GM13977 (cell line): ENCODE measurements at regions not wholly inside any gene's neighbourhood (a gene's known extent, or its start where the extent isn't known, plus 50 kb on each side); places are given as distances from the start of the nearest gene placed in this dataset.

ENCODE experiments used
- DNase-seq: peaks from one replicate; pipeline ENCODE4 v3.0.0; 2012; ENCODE audit warnings: low spot score
- in situ Hi-C: fragments of 300-500 bp; cut with MboI; formaldehyde crosslinking; loops from one replicate; pipeline ENCODE4 v1.12.0; 2022; ENCODE audit warnings: low sequenced_read_pairs, low pct_unique_long_range_greater_than_20kb, mixed read lengths, inconsistent platforms; ENCODE audit not compliant: unreplicated experiment
- TF ChIP-seq, protein P1 (sequence below): IDR thresholded peaks from 2 replicates; pipeline ENCODE4 v1.5.1; 2012; ENCODE audit warnings: mild to moderate bottlenecking, control low read depth; ENCODE audit not compliant: insufficient read depth; ENCODE audit errors: extremely low read depth, missing control alignments

DNA sequence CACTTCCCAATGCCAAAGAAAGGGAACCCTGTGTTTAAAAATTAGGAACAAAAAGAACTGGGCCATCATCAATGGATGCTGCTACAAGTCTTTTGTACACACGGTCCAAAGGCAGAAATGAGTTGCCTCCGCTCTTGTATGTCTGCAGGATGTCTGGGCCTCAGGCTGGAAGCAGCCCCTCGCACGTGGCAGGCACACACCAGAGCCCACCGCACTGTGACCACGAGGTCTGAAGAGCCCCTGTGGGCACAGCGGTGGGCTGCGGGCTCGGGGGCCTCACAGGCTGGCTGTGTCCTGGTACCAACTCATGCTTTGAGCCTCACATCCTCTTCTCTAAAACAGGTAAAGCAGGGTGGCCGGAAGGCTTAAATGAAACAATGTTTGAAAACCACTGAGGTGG is 309.3 kb downstream of the C16orf95 start:
- TF ChIP-seq, protein P1, sequence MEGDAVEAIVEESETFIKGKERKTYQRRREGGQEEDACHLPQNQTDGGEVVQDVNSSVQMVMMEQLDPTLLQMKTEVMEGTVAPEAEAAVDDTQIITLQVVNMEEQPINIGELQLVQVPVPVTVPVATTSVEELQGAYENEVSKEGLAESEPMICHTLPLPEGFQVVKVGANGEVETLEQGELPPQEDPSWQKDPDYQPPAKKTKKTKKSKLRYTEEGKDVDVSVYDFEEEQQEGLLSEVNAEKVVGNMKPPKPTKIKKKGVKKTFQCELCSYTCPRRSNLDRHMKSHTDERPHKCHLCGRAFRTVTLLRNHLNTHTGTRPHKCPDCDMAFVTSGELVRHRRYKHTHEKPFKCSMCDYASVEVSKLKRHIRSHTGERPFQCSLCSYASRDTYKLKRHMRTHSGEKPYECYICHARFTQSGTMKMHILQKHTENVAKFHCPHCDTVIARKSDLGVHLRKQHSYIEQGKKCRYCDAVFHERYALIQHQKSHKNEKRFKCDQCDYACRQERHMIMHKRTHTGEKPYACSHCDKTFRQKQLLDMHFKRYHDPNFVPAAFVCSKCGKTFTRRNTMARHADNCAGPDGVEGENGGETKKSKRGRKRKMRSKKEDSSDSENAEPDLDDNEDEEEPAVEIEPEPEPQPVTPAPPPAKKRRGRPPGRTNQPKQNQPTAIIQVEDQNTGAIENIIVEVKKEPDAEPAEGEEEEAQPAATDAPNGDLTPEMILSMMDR: no peak
- DNase-seq: no peak
- in situ Hi-C loops: no loop called here

DNA sequence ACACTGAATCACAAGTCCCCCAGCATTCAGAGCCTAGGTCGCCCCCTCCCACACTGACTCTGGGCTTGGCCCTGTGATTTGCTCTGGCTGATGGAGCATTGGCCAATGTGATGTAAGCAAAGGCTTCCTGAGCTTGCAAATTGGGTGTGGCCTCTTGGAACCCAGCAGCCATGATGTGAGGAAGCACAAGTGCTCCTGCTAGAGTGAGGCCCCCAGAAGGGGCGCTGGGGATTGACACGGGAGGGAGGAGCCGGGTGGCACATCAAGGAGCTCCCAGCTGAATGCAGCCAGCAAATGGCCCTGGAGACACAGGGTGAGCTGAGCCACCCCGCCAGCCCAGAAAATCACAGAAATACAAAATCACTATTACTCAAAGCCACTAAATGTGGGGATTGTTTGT is 308.5 kb downstream of the C16orf95 start:
- no peak for DNase-seq
- TF ChIP-seq, protein P1: no peak
- in situ Hi-C loops: no loop called here

DNA sequence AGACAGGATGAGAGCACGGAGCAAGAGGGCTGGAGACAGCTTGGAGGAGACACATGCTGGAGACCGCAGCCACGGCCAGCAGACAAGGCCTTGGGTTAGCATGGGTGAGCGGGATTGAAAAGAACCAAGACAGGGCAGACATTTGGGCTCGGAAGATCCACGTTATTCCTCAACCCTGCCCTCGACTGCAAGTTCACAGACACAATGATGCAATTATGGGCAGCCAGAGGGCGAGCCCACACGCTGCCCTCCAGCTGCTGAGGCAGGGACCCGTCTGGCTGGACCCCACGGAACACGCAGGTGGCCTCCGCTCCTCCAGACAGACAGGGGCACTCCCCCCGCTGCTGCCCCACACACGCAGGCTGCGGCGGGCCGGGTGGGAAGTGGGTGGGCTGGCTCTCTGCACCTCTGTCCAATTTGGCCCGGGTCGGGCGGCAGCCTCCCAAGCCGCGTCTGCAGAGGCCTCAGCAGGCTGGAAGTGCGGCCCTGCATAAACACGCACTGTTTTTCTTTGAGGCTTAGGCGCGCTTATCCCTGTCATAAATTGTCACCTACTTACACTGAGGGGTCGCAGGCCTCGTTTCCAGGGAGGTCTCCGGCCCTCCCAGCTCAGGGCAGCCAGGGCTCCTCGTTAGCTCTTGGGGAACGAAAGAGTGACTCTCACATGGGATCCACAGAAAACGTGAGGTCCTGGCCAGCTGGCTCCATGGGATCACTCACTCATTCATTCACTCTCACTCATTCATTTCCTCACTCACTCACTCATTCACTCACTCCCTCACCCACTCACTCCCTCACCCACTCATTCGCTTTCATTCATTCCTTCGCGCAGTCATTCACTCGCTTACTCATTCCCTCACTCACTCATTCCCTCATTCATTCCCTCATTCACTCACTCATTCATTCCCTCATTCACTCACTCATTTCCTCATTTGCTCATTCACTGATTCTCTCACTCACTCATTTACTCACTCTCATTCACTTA is 303.9 kb downstream of the C16orf95 start:
- in situ Hi-C loops: no loop called here
- TF ChIP-seq, protein P1: no peak
- DNase-seq: no peak

DNA sequence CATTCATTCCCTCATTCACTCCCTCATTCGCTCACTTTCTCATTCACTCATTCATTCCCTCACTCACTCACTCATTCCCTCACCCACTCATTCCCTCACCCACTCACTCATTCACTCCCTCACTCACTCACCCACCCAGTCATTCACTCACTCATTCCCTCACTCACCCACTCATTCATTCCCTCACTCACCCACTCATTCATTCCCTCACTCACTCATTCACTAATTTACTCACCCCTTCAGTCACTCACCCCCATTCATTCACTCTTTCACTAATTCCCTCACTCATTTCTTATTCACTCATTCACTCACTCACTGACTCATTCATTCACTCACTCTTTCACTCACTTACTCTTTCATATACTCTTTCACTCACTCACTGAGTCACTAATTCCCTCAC is 303.1 kb downstream of the C16orf95 start:
- DNase-seq: no peak
- TF ChIP-seq, protein P1: no peak
- in situ Hi-C loops: no loop called here

DNA sequence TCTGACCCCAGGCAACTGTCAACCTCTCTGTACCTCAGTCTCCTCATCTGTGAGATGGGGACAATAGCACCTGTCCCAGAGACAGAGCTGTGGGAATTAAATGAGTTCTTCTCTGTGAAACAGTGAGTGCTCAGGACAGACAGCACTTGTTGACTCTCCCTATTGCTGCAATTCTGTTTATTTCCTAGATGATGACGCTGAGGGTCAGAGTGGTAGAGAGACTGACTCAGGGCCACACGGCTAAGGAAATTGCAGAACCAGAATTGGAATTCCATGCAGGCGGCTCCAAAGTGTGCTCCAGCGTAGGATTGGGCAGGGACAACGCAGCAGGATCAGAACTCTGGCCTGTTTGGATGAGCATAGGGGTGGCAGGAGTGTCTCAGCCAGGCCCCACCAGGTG is 302.2 kb downstream of the C16orf95 start:
- TF ChIP-seq, protein P1: no peak
- DNase-seq: no peak
- in situ Hi-C loops: no loop called here

DNA sequence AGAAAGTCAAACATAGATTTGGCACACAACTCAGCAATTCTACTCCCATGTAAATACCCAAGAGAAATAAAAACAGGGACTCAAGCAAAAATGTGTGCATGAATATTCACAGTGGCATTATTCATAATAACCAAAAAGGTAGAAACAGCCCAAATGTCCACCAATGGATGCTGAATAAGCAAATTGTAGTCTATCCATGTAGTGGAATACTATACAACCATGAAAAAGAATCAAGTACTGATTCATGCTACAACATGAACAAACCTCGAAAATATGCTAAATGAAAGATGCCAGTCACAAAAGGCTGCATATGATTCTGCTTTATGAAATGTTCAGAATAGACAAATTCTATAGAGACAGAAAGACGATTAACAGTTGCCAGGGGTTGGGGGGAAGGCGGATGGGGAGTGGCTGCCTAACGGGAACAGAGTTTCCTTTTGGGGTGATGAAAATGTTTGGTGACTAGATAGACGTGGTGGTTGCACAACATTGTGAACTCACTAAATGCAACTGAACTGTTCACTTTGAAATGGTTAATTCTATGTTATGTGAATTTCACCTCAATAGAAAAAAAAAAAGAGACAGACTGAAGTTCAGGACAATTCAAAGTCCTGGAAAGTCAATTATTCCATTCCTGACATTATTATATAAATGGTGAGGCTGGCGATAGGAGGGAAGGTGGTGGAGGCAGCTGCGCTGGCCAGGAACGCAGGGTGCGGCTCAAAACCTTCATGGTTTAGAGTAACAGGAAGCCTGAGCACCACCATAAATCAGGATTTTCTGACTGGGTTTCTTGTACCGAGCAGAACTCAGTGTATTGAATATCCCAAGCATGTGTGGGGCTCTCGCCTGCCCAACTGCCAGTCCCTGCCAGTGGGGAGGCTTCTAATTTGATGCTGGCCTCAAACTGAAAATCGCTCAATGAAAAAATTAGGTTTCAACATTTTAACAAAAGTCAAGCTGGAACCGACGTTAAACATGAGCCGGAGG is 300.9 kb downstream of the C16orf95 start:
- no peak for DNase-seq
- TF ChIP-seq, protein P1: no peak

More for the DNA sequence above, 300.9 kb downstream of the C16orf95 start:
- in situ Hi-C loops: no loop called here
